HG03066 (cell line): ENCODE measurements at regions not wholly inside any gene's neighbourhood (a gene's known extent, or its start where the extent isn't known, plus 50 kb on each side); places are given as distances from the start of the nearest gene placed in this dataset.

Experiments
- ATAC-seq: cut with Tn5 transposase; IDR thresholded peaks from one replicate; pipeline ENCODE4 v1.9.1; 2021; ENCODE audit warnings: low read depth; ENCODE audit not compliant: unreplicated experiment

DNA sequence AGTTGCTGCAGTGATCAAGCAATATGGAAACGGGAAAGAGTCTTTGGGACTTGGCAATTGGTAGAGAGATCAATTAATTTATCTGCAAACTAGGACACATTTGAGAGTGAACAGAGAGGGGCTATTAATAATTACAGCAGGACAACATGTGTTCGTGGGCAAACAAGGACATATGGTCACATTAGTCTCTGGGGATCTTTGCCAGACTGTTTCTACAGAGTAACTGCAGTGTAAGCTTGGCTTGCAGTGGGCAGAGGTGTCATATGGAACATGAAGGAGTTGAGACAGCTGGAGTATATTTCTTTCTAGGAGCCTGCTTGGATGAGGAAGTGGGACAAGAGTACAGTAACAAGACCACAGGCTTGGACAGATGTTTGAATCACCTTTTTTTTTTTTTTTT, 232.1 kb upstream of the LYZL1 start:
- ATAC-seq, result no peak

DNA sequence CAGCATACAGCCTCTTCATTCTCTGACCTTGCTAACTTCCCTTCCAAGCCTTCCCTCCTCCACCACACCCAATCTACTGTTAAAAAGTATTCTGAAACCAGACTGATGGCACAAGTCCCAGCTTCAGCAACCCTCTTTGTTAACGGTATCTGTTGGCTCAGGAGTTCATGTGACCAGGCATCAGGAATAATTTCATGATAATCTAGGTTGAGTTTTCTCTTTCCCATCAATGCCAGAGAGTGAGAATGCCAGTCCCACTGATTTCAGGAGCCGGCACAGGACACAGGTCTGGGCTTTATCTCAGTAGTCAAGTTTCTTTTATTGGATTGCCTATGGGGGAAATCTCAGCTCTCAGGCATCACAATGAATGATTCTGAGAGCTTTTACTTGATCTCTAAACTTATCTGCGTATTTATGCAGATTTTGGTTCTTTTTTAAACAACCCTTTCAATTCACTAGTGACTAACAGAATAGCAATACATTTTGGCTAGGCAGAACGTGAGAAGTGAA, 231.0 kb upstream of the LYZL1 start:
- ATAC-seq, result no peak

DNA sequence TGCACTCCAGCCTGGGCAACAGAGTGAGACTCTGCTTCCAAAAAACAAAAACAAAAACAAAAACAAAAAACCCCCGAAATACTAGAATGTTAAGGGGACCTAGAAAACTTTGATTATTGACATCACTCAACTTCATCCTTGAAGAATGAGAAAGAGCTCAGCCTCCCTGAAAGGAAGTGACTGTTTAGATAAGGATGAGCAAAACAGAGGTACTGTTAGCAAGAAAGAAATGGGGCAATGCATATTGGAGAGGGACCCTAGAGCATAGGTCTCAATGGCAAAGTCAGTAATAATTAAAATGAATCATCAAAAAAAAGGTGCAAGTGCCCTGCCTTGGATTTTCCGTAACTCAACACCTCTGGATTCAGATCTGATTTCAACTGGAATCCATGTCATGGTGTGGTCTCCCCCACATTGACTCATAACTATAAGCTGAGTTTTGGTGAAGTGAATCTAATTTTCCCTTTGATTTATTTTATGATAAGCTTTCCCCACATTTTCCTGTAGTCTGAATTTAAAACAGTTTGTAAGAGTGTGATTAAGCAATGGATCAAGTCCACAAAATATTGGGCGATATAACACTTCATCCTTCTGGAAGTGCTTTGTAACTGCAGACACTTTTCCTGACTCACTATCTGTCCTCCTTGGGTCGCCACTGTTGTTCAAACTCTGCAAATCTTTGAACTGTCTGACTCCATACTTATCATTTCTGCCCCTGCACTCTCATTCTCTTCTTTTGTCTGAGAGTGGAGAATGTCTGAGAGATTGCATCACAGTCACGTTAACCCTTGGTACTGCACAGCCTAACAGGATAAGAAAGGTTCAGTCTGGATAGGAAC, 224.8 kb upstream of the LYZL1 start:
- ATAC-seq, result no peak

DNA sequence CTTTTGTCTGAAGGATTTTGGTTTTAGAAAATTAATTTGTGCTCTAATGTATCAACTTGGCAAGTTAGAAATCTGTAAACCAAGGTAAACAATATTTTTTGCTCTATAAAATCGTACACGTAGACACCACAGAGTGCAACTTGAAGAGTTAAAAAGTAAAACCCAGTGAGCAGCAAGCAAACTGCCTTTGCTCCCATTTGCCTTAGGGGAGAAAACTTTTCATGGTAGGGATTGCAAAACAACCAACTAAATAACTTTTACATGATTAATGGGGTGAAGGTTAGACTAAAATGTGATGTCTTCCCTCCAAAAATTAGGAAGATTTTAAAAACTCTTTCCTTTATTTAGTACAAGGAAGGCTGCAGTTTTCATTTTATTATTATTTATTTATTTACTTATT, 224.2 kb upstream of the LYZL1 start:
- ATAC-seq, result no peak

DNA sequence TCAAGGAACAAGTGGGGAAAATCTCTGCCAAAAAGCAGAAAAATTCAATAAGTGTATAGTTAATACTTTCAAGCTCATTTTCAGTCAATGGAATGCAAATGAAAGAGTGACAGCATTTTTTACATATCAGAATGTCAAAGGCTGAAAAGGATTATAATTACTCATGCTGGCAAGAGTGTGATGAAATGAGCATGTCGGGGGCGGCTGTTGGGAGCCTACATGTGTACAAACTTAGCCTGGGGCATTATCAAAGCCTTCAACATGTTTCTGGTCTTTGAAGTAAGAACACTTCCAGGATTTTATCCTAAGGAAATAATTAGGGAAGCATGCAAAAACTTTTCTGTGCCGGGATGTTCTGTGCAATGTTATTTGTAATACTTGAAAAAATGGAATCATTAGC, 221.7 kb upstream of the LYZL1 start:
- ATAC-seq, result no peak

DNA sequence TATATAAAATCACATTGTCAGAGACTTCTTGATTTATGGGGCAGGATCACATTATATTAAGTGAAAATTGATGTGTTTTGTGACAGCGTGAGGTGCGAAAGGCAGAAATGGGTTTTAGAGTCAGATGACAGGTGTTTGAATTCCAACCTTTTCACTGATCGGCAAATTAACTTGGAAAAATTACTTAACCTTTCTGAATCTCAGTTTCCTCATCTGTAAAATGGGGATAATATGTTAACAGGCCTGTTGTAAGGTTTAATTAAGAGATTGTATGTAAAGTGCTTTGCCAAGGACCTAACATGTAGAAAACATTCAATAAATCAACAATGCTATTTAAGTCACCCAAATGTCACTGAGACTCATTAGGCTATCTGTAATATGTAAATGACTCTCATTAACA, 221.2 kb upstream of the LYZL1 start:
- ATAC-seq, result no peak

DNA sequence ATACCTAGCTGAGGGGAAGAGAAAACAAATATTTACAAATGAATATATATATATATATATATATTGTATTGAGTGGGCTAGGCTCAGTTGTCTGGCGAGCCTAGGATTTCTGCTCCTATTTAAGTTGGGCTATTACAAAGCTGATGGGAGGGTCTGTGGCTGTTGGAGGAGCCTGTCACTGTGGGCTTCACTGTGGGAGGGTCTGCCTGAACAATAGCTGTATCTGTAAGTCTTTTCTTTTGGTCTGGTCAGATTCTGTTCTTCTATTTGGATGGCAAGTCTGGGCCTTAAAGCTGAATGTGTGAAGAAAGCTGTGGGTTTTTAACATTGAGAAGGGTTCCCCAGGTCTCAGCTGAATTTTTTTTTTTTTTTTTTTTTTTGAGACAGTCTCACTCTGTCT, 220.6 kb upstream of the LYZL1 start:
- no peak for ATAC-seq

DNA sequence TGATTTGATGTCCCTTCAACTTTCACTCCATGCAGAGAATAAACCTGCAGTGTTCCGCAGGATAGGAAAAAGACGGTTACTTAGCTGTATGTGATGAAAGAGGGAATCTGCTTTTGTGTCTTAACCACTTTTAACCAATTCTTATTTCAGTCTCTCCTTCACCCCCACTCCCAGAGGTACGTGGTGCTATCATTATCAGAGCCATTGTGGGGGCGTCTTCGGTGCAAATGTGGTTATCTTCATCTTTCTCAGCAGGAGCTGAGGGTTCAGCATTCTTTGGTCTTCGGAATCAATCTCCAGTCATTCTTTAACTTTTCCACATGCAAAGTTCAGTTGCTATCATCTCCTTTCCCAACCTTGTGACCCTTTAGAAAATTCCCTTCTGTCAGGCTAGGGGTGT, 219.9 kb upstream of the LYZL1 start:
- no peak for ATAC-seq

DNA sequence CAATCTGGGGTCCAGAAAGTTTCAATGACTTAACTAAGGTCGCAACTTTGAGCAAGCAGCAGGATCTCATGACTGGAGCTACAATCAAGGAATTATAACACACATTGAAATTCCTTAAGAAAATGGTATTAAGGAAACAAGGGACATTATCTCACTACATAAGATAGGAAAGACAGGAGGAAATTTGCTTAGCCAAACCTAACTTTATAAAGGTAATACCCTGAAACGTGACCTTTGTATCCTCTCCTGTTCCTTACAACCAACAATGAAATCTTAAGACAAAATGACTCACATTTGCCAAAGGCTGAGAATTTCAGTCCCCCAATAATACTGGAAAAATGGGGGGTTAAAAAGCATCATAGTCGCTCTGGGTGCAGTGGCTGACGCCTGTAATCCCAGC, 218.9 kb upstream of the LYZL1 start:
- ATAC-seq, result no peak

DNA sequence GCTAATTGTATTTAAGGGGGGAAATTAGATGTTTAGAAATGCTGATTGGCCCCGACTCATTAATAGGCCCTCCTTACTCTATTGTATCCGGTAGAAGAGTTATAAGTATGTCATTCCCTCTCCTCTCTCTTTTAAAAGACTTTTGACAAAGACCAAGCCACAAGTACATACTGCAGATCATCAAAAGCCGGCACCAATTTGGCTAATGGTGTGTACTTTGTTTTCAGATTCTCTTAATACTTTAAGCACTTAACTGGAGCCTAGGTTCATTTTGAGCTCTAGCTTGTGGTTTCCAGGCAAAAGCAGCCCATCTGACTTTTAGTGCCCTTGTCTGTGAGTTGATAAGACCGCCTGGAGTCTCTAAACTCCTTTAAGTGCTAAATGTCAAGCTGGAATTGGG, 210.0 kb upstream of the LYZL1 start:
- no peak for ATAC-seq

DNA sequence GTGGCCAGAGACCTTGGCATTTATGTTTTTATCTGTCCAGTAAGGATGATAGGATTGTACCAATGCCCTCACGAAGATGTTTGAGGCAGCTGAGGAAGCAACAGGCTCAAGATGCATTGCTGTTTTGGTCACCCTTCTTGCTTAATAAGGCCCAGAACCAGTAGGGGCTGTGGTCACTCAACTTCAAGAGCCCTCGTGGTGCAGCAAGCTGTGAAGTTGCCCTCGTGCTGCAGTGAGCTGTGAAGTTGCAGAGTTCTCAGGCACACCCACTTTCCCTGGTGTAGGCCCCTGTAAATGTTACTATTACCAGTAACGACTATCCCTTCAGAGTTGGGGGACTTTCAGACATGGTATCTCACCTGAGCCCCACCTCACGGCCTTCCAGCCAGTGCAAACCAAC, 207.6 kb upstream of the LYZL1 start:
- no peak for ATAC-seq

DNA sequence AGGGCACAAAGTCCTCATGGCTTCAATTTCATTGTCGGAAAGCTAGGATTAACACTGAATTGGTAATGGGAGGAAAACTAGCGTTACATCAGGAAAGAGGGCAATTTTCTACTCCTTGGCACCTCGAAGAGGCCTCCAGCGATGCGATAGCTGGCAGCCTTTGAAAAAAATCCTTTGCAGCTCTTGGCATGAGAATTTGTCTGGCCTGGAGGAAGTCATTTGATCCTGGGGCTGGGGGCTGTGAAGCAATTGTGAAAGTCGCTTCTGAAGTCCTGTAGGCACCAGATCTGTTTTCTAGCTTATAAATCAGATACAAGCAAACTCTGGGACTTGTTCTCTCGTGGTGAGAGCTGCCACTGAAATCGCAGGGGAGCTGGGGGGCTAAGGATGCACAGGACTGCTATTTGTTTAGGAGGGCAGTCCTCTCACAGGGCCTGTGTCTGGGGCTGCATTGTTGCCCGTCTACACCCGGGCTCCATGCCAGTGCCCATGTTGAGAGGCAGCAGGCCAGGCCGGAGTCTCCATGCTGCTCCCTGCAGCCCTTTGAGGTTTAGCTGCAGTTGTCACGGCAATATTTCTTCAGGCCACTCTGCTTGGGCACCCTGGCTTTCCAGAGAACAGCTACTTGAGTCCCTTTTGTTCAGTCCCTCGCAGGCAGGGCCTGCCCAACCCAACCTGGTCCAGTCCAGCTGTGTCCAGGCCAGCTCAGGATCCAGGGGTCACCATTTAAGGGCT, 206.8 kb upstream of the LYZL1 start:
- ATAC-seq, result no peak

DNA sequence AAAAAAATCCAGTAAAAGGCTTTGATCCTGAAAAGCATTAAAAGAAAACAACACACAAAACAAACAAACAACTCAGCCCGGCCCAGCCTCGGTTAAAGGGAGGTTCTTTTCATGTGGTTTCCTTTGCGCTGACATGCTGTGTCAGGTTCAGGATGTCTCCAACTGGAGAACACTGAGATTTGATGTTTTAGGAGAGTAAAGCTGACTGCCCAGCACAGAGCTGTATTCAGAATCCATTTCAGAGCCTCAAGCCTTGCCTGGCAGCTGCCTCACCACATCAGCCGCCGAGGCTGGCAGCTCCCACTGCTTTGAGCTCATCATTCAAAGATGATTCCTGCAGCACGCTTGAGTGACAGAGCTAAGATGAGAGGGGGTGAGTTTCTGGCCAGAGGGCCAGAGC, 205.8 kb upstream of the LYZL1 start:
- ATAC-seq, result no peak

DNA sequence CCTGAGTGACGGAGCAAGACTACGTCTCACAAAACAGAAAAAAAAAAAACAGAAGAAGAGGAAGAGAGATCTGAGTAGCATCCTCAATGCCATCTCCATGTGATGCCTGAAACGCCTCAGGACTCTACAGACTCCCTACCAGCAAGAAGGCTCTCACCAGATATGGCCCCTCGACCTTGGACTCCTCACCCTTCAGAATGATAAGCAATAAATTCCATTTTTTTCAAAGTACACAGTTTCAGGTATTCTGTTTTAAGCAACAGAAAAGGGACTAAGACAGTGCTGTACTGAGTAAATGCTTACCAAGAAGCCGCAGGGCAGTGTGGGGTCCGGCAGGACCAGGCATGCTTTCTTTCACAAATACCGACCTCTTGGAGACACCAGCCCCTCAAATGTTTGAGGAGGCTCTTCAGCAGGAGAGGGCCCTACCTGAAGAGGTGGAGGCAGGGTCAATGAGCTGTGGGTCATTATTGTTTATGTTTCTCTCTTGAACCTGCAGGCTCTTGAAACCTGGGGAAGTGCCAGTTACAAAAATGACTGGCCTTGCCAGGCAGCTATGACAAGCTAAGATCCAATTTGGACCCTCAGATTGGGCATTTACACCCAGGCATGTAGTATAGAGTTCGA, 204.1 kb upstream of the LYZL1 start:
- no peak for ATAC-seq

DNA sequence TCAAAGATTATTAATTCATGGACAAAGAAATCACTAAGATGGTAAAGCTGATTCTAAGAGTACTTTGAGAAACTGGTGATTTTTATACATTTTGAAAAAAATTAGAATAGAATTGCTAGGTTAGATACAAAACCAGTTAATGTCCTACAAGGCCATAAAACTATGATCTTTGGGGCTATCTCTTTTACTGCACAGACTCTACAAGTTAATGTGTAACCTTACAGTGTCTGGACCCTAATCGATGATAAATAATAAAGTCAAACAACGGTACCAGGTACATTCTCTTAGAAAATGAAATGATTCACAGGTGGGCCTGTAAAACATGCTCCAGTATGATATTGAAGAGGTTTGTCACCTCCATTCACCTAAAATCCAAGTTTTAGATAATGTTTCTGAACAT, 199.8 kb upstream of the LYZL1 start:
- no peak for ATAC-seq

DNA sequence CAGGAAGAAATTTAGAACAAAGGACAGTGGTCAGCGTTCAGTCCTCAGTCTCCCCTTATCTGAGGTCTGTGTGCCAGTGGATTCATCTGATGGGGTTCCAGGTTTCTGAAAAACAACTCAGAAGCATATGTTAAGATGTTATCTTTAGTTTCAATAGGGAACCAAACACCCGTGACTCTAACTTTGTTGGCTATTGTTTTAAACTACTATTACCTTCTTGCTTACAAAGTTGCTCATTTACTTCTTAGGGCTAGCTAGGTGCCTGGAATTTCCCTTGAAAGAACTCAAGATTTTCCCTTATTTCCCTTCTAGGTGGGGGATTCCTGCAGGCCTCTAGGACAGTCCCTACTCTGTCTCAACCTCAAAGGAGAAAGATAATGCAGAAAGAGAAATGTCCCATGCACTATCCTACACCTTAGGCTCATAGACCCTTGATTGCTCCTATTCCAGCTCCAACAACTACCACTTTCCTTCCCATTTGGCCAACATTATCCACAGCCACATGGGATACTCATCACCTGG, 192.5 kb upstream of the LYZL1 start:
- no peak for ATAC-seq

DNA sequence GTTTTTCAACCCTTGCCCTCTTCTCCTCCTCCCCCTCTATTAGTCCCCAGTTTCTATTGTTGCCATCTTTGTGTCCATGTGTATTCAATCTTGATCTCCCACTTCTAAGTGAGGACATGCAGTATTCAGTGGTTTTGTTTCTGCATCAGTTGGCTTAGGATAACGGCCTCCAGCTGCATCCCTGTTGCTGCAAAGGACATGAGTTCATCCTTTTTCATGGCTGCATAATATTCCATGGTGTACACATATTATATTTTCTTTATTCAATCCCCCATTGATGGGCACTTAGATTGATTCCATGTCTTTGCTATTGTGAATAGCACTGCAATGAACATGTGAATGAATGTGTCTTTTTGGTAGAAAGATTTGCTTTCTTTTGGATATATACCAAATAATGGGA, 190.4 kb upstream of the LYZL1 start:
- ATAC-seq, result no peak

DNA sequence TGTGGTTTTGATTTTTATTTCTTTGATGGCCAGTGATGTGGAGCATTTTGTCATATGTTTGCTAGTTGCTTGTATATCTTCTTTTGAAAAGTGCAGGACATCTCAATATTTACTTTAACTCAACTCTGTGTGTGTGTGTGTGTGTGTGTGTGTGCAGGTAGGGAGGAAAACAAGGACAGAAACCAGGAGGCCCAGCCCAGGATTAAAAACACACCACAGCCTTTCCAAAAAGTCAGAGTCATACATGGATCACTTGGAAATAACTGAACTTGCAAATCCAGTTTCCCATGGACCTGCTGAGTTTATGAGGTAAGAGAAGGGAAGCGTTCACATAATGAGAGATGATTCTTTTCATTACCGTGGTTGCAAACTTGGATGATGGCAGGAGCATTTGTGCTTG, 189.9 kb upstream of the LYZL1 start:
- ATAC-seq, result no peak

DNA sequence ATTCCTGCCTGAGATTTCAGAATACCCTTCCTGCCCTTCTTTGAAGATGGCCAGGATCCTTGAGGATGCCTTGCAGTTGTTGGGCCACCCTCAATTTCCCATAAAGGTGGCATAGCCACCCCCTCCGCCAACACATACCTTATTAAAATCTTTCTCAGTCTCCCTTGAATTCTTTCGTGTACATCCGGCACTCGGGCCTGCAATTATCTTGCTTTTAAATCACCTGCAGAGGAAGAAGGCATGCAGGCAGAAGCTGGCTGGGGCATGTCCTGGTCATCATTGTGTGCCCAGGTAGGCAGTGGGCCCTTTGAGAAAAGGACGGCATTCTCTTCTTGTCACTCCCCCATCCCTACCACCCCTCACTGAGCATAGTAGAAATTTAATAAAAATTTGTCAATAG, 189.5 kb upstream of the LYZL1 start:
- no peak for ATAC-seq

DNA sequence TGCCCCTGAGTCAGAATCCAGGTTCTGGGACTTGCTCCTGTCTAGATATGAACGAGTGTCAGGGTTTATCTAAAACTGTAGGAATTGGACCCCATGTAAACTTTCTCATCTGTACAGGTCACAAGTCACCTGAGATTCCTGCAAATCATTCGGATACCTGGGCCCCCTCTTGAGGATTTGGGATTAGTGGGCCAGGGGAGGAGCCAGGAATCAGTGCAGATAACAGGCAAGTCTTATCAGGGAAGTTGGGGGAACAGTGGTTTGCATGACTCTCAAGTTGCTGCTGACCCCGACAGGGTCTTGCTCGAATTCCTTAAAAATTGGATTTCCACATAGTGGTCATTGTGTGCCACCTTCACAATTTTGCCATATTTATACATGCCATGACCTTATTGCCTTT, 188.4 kb upstream of the LYZL1 start:
- no peak for ATAC-seq

DNA sequence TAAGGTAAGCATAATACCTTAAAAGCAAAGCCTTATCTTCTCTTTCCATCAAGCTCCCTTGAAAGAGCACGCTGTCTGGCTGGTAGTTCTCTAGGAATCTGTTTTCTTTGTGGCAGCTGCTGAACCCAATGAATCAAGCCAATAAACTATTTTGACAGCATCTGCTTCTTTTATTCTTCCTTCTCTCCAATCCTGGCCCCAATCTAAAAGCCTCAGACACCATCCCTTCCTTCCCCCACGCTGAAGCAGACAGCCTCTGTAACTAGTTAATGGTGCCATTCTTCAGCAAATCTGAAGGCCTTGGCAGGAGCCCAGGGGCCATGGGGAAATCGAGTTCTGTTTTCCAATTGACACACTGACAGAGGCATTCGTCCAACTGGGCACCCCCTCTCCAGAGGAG, 186.6 kb upstream of the LYZL1 start:
- ATAC-seq, result no peak
